B cell (primary cell): ENCODE measurements at regions not wholly inside any gene's neighbourhood (a gene's known extent, or its start where the extent isn't known, plus 50 kb on each side); places are given as distances from the start of the nearest gene placed in this dataset.

Experiments used
- EZH2 ChIP-seq: IDR thresholded peaks from 2 replicates; pipeline ENCODE4 v1.6.1; 2012; ENCODE audit warnings: borderline replicate concordance, low read depth, mild to moderate bottlenecking, moderate library complexity, low read length; ENCODE audit not compliant: insufficient read depth, poor library complexity, severe bottlenecking
- TF ChIP-seq, protein P1 (sequence below): fragments of 200-600 bp; IDR thresholded peaks from one replicate; pipeline ENCODE4 v1.8.0; 2022; ENCODE audit warnings: antibody characterized with exemption, mild to moderate bottlenecking

- TF ChIP-seq, protein P1, sequence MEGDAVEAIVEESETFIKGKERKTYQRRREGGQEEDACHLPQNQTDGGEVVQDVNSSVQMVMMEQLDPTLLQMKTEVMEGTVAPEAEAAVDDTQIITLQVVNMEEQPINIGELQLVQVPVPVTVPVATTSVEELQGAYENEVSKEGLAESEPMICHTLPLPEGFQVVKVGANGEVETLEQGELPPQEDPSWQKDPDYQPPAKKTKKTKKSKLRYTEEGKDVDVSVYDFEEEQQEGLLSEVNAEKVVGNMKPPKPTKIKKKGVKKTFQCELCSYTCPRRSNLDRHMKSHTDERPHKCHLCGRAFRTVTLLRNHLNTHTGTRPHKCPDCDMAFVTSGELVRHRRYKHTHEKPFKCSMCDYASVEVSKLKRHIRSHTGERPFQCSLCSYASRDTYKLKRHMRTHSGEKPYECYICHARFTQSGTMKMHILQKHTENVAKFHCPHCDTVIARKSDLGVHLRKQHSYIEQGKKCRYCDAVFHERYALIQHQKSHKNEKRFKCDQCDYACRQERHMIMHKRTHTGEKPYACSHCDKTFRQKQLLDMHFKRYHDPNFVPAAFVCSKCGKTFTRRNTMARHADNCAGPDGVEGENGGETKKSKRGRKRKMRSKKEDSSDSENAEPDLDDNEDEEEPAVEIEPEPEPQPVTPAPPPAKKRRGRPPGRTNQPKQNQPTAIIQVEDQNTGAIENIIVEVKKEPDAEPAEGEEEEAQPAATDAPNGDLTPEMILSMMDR: no peak
- no peak for TF ChIP-seq EZH2
Observed at GRCh38 chr10:130382031-130382430, 245.8 kb downstream of the GLRX3 start.
